GM18505 (cell line): ENCODE measurements at regions not wholly inside any gene's neighbourhood (a gene's known extent, or its start where the extent isn't known, plus 50 kb on each side); places are given as distances from the start of the nearest gene placed in this dataset.

Experiments used
- ATAC-seq: cut with Tn5 transposase; IDR thresholded peaks from one replicate; pipeline ENCODE4 v1.9.1; 2021; ENCODE audit not compliant: unreplicated experiment
- POLR2A ChIP-seq: IDR thresholded peaks from 4 replicates; pipeline ENCODE4 v1.6.1; 2011; ENCODE audit warnings: borderline replicate concordance; ENCODE audit not compliant: insufficient read depth, insufficient read length; ENCODE audit errors: extremely low read depth

- no peak for TF ChIP-seq POLR2A
- ATAC-seq = no peak
These were observed 656.2 kb downstream of the FRK start for GRCh38 chr6:115404446-115404845.

GRCh38 chr6:115398607-115399006 lies 662.1 kb downstream of the FRK start:
- ATAC-seq = no peak
- TF ChIP-seq POLR2A = no peak

GRCh38 chr6:115396112-115396906 lies 664.4 kb downstream of the FRK start:
- ATAC-seq = no peak
- no peak for TF ChIP-seq POLR2A

- no peak for ATAC-seq
These were observed 666.9 kb downstream of the FRK start for GRCh38 chr6:115393821-115394220.

GRCh38 chr6:115370202-115370601 lies 690.5 kb downstream of the FRK start:
- no peak for TF ChIP-seq POLR2A
- ATAC-seq = no peak

More at GRCh38 chr6:115393821-115394220, 666.9 kb downstream of the FRK start:
- no peak for TF ChIP-seq POLR2A

- no peak for ATAC-seq
- no peak for TF ChIP-seq POLR2A
These were observed 694.9 kb downstream of the FRK start for GRCh38 chr6:115365783-115366182.

- TF ChIP-seq POLR2A = no peak
- peak; percentile 95 for ATAC-seq
These were observed 697.3 kb downstream of the FRK start for GRCh38 chr6:115363379-115363778.

GRCh38 chr6:115362234-115362633 lies 698.5 kb downstream of the FRK start:
- TF ChIP-seq POLR2A = no peak
- ATAC-seq = no peak

- no peak for TF ChIP-seq POLR2A
- ATAC-seq = no peak
These were observed 699.9 kb downstream of the FRK start for GRCh38 chr6:115360602-115361325.

GRCh38 chr6:115358616-115359015 lies 702.1 kb downstream of the FRK start:
- TF ChIP-seq POLR2A = no peak
- no peak for ATAC-seq

- ATAC-seq = no peak
- no peak for TF ChIP-seq POLR2A
These were observed 704.3 kb downstream of the FRK start for GRCh38 chr6:115356371-115356770.

GRCh38 chr6:115323001-115323400 lies 737.7 kb downstream of the FRK start:
- no peak for ATAC-seq
- TF ChIP-seq POLR2A = no peak

GRCh38 chr6:115319823-115320222 lies 740.9 kb downstream of the FRK start:
- no peak for ATAC-seq

GRCh38 chr6:115310156-115310555 lies 750.5 kb downstream of the FRK start:
- no peak for TF ChIP-seq POLR2A
- no peak for ATAC-seq

More at GRCh38 chr6:115319823-115320222, 740.9 kb downstream of the FRK start:
- no peak for TF ChIP-seq POLR2A
